ENCODE measurements at regions not wholly inside any gene's neighbourhood (a gene's known extent, or its start where the extent isn't known, plus 50 kb on each side); places are given as distances from the start of the nearest gene placed in this dataset.
A peak's percentile ranks its signal among the peaks of the same experiment; 100 is the strongest.

- Histone ChIP-seq H3K4me1 (no peaks in the 10 kb centered on the region), H3K36me3 (ENCODE audit: control insufficient read depth, insufficient read depth, low read length) (no peaks in the 10 kb centered on the region), H3K9me3 (ENCODE audit: control insufficient read depth, low read length) (no peaks in the 10 kb centered on the region), H3K79me2 (no peaks in the 10 kb centered on the region), H3K27me3 (ENCODE audit: control insufficient read depth, insufficient read depth, low read length) (no peaks in the 10 kb centered on the region), H3K4me3 (ENCODE audit: low read depth, low read length) (no peak overlapping the region), H2AFZ (no peak overlapping the region), H3K9ac (no peak overlapping the region), H3K4me2 (ENCODE audit: low read length) (no peak overlapping the region), H3K27ac (no peak overlapping the region)
- no peak for TF ChIP-seq CTCF (IDR thresholded peaks at IDR 0.05)
These were observed 179.3 kb upstream of the ALG10B start for GRCh38 chr12:38137287-38137686.

GRCh38 chr12:38137716-38138115 is 178.9 kb upstream of the ALG10B start:
- no peak overlapping the region for H3K4me3 ChIP-seq (ENCODE audit: low read depth, low read length)

GRCh38 chr12:38138225-38139221 is 178.1 kb upstream of the ALG10B start:
- no peaks in the 10 kb centered on the region for H3K9me3 ChIP-seq (ENCODE audit: control insufficient read depth, low read length)
- no peaks in the 10 kb centered on the region for H3K79me2 ChIP-seq
- peak overlapping the region; percentile 70 for H3K4me3 ChIP-seq (ENCODE audit: low read depth, low read length)
- peak overlapping the region; percentile 96 for H3K4me2 ChIP-seq (ENCODE audit: low read length)
- H2AFZ ChIP-seq: peak overlapping the region; percentile 80
- H3K36me3 ChIP-seq (ENCODE audit: control insufficient read depth, insufficient read depth, low read length): no peaks in the 10 kb centered on the region
- no peak overlapping the region for H3K27ac ChIP-seq
- no peaks in the 10 kb centered on the region for H3K4me1 ChIP-seq
- no peaks in the 10 kb centered on the region for H3K27me3 ChIP-seq (ENCODE audit: control insufficient read depth, insufficient read depth, low read length)
- H3K9ac ChIP-seq: no peak overlapping the region
- TF ChIP-seq CTCF (IDR thresholded peaks at IDR 0.05): peak; percentile 95

More at GRCh38 chr12:38137716-38138115, 178.9 kb upstream of the ALG10B start:
- H3K79me2 ChIP-seq: no peaks in the 10 kb centered on the region
- no peaks in the 10 kb centered on the region for H3K4me1 ChIP-seq
- H2AFZ ChIP-seq: peak overlapping the region; percentile 80
- no peak overlapping the region for H3K4me2 ChIP-seq (ENCODE audit: low read length)
- no peaks in the 10 kb centered on the region for H3K9me3 ChIP-seq (ENCODE audit: control insufficient read depth, low read length)
- H3K36me3 ChIP-seq (ENCODE audit: control insufficient read depth, insufficient read depth, low read length): no peaks in the 10 kb centered on the region
- H3K27ac ChIP-seq: no peak overlapping the region
- TF ChIP-seq CTCF (IDR thresholded peaks at IDR 0.05): no peak
- H3K9ac ChIP-seq: no peak overlapping the region
- no peaks in the 10 kb centered on the region for H3K27me3 ChIP-seq (ENCODE audit: control insufficient read depth, insufficient read depth, low read length)

- H3K27me3 ChIP-seq (ENCODE audit: control insufficient read depth, insufficient read depth, low read length): no peaks in the 10 kb centered on the region
- H3K27ac ChIP-seq: no peak overlapping the region
- no peak overlapping the region for H3K9ac ChIP-seq
- no peaks in the 10 kb centered on the region for H3K36me3 ChIP-seq (ENCODE audit: control insufficient read depth, insufficient read depth, low read length)
- H3K4me3 ChIP-seq (ENCODE audit: low read depth, low read length): no peak overlapping the region
- H3K4me2 ChIP-seq (ENCODE audit: low read length): no peak overlapping the region
- no peaks in the 10 kb centered on the region for H3K79me2 ChIP-seq
- no peak overlapping the region for H2AFZ ChIP-seq
- TF ChIP-seq CTCF (IDR thresholded peaks at IDR 0.05): no peak
- no peaks in the 10 kb centered on the region for H3K9me3 ChIP-seq (ENCODE audit: control insufficient read depth, low read length)
- no peaks in the 10 kb centered on the region for H3K4me1 ChIP-seq
These were observed 177.1 kb upstream of the ALG10B start for GRCh38 chr12:38139456-38139855.

Data from parathyroid adenoma (tissue), 2 donors.